ENCODE measurements at regions not wholly inside any gene's neighbourhood (a gene's known extent, or its start where the extent isn't known, plus 50 kb on each side); places are given as distances from the start of the nearest gene placed in this dataset.
A peak's percentile ranks its signal among the peaks of the same experiment; 100 is the strongest.

DNA sequence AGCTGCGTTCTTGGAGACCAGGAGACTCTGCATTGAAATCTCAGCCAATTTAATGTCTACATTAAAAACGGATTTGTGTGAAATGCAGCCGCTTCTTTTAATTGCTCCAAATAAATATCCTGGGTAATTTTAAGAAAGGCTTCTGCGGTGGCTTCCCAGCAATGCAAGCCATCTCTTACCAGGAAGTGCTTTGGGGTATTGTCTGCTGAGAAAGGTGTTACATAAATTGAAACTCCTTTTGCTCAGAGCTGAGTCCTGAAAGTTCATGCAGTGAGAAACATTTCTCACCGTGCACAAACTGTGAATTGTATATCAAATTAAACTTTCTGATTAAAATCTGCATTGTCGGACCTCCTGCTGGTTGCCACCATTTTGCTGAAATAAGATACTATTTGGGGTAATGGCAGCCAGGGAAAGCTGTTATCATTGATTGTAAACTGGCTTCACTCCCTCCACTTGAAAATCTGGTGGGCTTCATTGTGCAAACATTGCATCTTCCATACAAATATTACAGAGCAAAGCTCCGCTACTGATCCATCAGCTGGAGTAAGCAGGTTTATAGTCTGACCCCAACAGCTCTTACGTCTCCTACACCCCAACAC, 59.5 kb downstream of the ZIC5 start:
- DNase-seq, result no peak

DNA sequence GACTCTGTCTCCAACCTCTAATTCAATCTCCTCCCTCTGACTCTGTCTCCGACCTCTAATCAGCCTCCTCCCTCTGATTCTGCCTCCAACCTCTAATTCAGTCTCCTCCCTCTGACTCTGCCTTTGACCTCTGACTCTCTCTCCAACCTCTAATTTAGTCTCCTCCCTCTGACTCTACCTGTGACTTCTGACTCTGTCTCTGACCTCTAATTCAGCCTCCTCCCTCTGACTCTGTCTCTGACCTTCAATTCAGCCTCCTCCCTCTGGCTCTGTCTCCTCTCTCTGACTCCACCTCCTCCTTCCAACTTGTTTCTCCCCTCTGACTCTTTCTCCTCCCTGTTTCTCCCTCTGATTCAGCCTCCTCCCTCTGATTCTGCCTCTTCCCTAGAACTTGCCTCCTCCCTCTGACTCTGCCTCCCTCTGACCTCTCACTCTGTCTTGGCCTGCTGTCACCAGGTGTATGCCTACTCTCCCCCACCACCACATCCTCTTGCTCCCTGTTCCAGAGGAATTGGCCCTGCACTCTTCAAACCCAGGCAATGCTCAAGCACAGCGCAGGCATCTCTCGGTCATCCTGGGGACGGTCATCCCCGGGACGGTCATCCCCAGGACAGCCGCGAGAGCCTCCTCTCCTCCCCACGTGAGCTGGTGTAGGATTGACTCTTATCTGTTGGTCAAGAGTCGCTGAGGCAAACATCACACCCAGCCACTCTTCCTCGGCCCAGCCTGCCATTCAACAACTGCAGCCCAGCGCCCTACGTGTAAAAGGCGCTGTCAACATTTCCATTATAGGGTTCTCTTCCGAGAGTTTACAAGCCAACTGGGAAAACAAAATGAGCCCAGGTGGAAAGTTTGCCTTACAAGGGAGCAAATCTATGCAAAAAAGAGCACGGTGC, 60.2 kb downstream of the ZIC5 start:
- DNase-seq, result no peak

DNA sequence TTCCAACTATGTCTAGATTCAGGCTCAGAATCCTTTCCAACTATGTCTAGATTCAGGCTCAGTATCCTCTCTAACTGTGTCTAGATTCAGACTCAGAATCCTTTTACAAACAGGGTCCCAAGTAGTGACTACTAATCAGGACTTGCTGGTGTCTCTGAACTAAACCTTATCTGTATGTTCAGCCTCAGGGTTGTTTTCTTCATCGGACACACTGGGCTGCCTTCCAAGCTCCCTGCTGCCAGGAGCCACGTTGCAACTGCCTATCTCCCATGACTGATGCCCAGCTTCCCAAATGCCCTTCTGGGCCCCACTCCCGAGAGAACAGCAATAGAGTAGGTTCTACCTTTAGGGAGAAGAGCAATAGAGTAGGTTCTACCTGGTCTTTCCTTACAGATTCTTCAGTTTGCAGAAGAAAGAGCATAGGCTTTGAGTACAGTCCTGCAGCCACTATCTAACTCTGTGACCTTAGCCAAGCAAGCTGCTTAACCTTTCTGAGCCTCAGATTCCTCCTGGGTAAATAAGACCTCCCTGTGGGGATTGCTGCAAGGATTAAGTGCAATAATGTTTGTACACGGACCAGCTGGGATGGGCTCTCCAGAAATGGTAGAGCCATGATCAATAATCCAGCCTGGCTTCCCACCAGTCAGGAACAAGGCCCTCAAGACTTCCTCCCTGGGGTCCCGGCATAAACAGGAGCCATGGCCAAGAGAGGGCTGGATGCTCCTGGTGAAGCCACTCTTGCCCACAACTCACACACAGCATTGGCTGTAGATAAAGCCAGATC, 61.5 kb downstream of the ZIC5 start:
- no peak for DNase-seq

DNA sequence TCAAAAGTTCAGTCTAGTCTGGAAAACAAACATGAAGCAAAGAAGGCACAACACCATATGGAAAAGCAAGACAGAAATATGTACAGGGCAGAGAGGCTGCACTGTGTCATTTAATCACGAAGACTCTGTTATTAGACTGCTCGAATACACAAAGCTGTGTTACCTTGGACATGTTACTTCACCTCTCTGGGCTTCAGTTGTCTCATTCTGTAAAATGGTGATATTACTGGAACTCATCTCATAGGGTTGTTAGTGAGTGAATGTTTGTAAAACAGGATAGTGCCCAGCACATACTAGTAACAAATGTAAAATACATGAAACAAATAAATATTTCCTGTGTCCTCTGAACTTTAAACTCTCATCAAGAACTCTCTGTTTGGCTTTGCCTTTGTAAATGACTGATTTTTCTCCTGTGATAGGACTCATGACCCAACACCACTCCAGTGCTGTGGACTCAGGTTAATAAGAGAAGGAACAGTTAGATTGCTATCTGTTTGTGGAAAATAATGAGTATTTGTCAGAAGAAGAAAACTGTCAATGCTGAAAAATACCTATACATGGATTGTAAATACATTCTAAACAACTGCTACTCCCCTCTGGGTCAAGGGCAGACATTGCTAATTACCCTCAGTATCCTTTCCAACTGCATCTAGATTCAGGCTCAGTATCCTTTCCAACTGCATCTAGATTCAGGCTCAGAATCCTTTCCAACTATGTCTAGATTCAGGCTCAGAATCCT, 62.3 kb downstream of the ZIC5 start:
- no peak for DNase-seq

DNA sequence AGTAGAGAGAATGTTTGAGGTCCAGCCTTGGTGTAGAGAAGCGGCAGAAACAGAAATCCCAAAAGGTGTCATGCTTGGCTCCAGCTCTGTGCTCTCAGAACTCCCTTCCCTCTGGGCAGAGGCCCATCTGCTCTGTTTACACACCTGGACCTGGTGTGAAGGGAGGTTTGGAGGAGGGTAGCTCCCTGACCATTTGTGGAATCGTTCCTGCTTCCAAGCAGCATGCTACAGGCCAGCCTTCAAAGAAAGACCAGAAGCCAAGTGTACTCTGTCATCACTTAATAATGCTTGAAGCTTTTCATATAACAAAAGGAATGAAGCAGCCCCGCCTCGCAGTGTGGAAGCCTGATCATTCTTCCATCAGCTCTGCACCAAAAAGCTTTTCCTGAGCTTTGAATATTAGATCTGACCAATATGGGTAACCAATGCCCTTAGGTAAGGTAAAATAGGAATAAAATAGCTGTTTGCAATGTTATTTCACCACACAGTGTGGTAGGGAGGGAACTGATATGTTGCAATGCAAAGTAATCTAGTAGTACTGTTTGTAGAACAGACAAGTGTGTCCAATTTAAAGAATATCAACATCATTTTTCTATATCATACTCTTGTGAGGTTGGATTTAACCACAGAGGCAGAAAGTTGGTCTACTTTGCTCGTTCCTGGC, 63.3 kb downstream of the ZIC5 start:
- peak; percentile 43 for DNase-seq

DNA sequence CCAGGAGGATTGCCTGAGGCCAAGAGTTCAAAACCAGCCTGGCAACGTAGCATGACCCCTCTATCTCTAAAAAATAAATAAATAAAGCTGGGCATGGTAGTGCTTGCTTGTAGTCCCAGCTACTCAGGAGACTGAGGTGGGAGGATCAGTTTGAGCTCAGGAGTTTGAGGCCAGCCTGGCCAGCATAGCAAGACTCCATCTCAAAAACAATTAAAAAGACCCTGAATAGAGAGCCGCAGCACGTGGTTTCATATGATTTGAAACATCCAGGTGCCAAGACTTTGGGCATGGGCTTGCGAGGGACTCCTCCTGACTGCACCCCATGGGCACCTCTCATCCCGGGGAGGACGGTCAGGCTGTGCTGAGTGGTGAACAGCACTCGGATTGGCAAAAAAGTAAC, 63.9 kb downstream of the ZIC5 start:
- no peak for DNase-seq

DNA sequence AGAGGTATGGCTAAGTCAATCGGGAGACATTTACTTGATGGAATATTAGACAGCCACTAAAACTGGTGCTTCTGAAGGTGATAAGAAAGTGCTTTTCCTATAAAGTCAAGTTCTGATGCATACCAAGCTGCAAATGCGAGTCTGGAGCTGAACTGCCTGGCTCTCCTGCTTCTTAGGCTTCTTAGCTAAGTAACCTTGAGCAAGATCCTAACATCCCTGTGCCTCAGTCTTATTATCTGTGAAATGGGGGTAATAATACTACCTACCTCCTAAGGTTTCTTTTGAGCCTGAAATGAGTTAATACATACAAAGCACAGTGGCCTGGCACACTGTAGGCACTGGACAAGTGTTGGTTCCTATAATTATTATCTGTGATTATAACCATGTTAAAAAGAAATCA, 64.5 kb downstream of the ZIC5 start:
- DNase-seq, result no peak

DNA sequence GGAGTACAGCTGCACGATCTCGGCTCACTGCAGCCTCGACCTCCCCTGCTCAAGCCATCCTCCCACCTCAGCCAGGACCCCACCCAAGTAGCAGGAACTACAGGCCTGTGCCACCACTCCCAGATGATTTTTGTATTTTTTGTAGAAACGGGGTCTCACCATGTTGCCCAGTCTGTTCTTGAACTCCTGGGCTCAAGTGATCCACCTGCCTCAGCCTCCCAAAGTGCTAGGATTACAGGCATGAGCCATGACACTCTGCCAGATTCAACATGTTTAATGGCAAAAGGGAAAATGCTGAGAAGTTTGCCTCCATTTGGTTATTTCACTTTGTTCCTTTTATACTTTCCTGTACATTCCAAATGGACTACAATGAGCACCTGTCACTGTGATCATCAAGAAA, 65.8 kb downstream of the ZIC5 start:
- no peak for DNase-seq

DNA sequence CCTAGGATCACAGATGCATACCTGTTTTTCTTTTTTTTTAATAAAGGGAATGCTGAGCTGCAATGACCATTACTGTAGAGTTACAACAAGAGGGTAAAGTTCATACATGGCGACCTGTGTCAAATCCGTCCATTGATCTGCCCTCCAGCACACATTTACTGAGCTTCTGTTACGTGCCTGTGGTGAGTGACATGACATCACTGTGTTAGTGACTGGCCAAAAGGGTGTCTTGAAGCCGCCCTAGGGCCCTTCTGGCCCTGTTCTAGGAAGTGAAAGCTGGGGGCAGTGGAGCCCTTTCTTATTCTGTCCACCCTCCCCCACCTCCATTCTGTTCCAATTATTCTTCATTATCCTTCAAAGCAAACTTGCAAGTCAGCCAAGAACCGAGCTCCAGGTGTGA, 66.3 kb downstream of the ZIC5 start:
- peak; percentile 1 for DNase-seq

DNA sequence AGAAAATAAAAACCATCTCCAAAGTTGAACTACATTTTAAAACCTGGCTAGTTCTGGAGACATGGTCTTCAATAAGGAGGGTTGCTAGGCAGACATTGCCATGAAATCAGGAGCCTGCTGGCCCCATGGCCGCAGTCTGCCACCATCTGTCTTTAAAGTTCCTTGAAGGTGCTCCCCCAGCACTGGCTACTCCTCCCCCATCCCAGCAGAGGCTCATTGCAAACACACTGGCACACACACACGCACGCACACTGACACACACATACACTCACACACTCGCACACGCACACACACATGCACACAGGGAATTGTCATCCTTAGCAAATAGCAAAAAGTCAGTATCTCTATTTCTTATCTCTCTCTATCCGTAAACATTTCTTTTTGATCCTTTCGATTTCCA, 68.4 kb downstream of the ZIC5 start:
- no peak for DNase-seq

DNA sequence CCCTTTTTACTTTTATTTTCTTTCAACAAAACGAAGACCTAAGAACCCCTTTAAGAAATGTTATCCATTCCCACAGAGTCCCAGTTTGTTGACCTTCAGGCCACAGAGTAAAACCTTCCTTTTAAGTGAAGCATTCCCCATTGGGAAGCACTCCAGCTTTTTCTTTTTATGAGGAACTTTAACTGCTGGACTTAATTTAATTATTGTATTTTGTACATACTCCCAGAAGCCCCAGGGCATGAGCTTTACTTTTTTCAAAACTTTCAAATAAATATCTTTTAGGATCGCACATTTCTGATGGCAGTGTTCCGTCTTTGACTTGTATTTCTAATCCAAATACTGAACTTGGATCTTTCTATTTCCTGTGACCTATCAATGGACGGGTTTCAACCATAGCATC, 68.9 kb downstream of the ZIC5 start:
- DNase-seq, result no peak

DNA sequence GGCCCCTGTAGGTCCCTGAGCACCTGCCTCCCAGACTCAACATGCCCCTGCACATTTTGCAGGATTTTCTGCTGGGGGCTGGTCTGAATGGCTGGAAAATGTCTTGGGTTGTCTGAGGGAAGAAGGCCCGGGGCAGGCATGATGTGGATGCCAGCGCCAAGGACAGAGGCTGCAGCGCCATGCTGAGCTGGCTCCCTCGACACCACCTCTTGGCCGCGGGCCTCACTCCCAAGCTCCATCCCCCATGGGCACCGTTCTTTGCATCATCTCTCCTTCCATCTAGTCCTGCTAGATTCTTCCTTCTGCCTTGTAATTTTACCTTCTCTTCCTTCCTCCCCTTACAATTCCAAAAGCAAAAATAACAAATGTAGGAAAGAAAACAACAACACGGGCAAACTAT, 70.6 kb downstream of the ZIC5 start:
- no peak for DNase-seq

DNA sequence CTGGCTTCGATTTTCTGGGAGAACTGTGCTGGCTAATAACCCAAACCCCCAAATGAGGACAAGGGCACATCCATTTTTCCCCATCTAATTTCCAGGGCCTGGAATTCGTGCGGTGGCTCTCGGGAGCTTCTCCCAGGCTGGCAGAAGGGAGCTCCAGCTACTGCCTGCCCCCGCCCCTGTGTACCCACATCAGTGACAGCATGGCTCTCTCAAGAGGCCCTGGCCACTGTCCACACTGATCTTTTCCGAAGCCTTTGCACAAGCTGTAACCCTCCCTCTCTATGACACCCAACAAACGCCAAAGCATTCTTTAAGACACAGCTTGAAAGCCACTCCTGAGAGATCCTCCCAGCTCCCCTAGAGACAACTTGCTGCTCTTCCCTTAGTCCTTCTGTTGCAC, 73.1 kb downstream of the ZIC5 start:
- no peak for DNase-seq

DNA sequence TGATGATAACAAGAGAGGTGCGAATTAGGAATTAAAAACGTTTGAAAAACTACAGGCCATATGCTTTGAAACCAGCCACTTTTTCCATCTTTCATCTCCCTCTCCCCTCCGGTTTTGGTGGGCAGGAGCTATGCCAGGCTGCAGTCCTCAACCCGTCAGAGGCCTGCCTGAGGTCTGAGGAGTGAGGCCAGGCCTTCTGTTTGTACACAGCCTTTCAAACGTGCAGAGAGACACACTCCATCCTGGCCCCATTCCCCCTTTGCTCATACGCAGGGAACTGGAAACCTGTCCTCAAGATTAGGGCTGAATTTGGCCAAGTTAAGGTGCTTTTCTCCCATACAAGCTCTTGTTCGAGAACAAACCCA, 74.5 kb downstream of the ZIC5 start:
- no peak for DNase-seq

DNA sequence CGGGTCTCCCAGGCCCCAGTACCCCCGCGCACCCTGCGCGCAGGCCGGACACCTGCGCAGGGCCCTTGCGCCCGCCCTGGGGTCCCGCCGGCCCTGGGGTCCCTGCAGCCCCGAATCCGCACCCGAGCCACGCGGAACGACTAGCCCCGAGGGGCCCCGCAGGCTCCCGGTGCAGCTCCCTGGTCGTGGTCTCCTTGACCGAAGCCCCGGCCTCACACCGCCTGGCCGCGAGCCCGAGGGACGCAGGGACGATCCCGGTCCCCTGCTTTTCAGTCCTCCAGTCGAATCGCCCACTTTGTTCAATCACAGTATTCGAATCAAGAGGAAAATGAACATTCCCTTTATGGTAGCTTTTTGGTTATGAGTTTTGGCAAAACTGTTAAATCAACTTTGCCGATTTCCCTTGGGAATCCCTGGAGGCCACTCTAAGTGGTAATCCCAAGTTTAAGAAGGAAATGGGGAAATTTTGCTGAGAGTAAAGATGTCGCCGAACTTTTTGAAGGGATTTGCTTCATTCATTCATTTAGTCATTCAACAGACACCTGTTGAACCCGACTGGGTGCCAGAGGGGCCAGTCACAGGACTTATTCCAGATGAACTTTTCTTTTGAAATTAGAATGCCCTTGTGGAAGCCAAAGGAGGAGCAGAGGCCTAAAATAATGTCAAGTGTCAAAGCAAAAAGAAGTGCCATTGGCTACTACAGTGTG, 75.0 kb downstream of the ZIC5 start:
- DNase-seq, result no peak

DNA sequence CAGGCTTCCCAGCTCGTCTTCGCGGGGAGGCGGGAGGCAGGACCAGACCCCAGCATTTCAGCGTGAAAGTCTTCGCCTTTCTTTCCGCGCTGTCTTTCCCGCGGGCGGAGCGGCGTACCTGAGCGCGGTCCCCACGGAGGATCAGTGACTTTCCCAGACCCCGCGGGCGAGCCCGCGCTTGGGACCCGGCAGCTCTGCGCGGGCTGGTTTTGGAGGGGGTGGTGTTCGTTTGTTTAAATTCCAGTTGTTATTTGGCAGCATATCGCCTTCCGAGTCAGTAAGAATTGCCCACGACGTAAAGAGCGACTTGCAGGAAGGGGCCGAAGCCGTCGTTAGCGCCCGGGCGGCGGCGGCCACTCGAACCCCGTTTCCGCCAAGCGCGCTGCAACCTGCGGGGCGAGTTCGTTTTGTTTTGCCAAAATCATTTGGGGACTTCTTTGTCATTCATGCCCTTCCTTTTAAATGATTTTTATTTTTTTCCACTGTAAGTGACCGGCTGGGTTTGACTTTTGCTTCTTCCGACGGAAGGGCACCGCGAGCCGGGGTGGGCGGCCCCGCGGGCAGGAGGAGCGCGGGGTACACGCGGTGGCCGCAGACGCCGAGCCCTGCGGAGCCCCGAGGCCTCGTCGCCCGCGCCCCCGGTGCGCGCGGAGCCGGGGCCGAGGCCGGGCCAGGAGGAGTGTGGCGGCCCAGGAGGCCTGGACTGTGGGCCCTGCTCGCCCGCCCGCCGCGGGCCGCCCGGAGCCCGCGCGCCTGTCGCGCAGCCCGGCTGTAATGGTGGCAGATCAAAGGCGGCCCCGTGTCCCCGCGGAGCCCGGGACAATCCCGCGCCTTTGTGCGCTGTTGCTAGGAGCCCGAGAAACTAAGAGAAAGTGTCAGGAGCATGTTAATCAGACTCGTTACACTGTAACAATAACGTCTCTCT, 75.9 kb downstream of the ZIC5 start:
- no peak for DNase-seq

DNA sequence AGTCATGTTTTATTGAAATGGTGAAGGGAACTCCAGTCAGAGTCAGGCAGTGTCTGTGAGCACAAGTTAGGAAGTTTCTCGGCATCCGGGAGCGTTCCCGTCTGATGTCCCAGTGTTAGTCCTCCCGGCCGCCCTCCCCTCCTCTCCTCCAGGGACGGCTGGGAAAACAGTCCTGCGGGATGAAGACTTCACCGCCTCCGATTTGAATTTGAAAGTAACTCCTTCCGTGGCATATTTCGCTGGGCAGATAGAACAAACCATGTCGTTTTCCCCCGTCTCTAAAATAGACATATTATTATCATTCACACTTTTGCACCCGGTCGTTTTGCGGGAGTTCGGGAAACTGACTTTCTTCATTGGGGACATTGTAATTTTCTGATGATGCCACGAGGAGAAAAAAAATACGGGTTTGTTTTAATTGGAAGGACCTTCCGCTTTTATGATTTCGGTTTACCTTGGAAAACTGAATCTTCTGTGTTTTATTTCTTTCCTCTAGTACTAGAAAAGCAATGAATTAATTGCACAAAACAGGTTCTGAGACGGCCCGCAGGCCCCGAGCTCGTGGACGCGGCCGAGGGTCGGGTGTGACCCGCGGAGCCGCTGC, 76.6 kb downstream of the ZIC5 start:
- no peak for DNase-seq

DNA sequence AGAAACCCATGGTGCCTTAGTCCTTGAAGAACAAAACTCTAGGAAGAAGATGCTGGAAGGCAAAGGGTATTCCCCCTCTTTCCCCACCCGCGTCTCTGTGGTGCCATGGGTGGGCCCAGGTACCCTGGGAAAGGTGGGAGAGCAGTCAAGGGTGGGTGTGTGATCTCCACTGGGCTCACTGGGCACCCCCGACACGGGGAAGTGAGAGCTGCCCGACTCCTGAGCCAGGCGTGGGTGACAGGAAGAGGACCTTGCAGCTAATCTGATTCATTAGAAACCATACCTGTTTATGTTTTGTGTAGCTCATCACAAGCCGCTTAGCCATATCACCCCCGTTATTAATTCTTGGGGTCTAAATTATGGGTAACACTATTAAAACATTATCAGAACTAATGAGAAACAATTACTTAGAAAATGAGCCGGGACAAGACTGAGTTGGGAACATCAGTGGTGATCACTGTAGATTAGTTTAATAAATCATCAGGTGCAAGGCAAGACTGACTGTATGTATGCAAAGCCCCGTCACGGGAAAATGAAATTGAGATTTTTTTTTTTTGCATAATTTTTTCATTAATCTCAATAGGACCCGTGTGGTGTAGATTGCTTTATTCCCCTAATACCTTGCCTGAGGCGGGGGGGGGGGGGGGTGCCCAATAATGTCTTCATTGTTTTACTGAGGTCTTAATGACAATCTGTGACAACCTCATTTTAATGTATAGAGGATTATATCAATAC, 77.3 kb downstream of the ZIC5 start:
- no peak for DNase-seq

DNA sequence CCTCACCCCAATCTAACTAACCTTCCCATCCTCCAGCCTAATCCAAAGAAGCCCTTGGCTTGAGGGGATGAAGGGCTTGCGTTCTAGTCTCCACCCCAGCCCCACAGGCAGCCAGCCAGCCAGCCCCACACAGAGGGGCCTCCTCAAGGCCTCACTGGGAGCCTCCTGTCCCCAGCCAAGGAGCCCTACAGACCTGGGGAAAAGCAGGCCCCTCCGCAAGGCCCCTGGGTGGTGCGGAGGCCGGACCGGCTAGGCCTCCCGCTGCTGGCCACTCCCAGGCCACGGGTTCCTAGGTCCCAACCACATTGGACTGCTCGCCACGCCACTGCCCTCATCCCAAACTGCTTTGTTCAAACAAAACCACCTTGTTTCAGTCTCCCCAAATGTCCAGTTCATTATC, 78.0 kb downstream of the ZIC5 start:
- no peak for DNase-seq

All from NCI-H1105 treated with DMSO at 0.1 percent for 48 hours (cell line).